Activated naive CD4-positive, alpha-beta T cell treated with anti-CD3 and anti-CD28 coated beads, Interleukin-2, amount 10 ng/mL, durations not matched to agents 7 days and 5 days (primary cell): ENCODE measurements at regions not wholly inside any gene's neighbourhood (a gene's known extent, or its start where the extent isn't known, plus 50 kb on each side); places are given as distances from the start of the nearest gene placed in this dataset.

Experiments
- CTCF ChIA-PET: fragments of 350-600 bp; sonication (Branson Sonifier 250); formaldehyde crosslinking; loops from one replicate; lab custom pipeline; 2021; ENCODE audit warnings: antibody characterized with exemption; lab: Charles Lee
- DNase-seq: peaks from one replicate; pipeline ENCODE4 v3.0.0-alpha.2; 2020
- H3K27ac Mint-ChIP-seq: one replicate; pipeline ENCODE4 v1.8.0; 2021; ENCODE audit warnings: mild to moderate bottlenecking, moderate library complexity, mixed read lengths
- H3K27me3 Mint-ChIP-seq: one replicate; pipeline ENCODE4 v1.8.0; 2021; ENCODE audit warnings: mild to moderate bottlenecking, mixed read lengths
- H3K36me3 Mint-ChIP-seq: one replicate; pipeline ENCODE4 v1.8.0; 2021; ENCODE audit warnings: mixed read lengths
- H3K4me1 Mint-ChIP-seq: one replicate; pipeline ENCODE4 v1.8.0; 2021; ENCODE audit warnings: mixed read lengths
- H3K4me3 Mint-ChIP-seq: one replicate; pipeline ENCODE4 v1.8.0; 2021; ENCODE audit warnings: mild to moderate bottlenecking, moderate library complexity, mixed read lengths
- H3K9me3 Mint-ChIP-seq: one replicate; pipeline ENCODE4 v1.8.0; 2021; ENCODE audit warnings: mixed read lengths

DNA sequence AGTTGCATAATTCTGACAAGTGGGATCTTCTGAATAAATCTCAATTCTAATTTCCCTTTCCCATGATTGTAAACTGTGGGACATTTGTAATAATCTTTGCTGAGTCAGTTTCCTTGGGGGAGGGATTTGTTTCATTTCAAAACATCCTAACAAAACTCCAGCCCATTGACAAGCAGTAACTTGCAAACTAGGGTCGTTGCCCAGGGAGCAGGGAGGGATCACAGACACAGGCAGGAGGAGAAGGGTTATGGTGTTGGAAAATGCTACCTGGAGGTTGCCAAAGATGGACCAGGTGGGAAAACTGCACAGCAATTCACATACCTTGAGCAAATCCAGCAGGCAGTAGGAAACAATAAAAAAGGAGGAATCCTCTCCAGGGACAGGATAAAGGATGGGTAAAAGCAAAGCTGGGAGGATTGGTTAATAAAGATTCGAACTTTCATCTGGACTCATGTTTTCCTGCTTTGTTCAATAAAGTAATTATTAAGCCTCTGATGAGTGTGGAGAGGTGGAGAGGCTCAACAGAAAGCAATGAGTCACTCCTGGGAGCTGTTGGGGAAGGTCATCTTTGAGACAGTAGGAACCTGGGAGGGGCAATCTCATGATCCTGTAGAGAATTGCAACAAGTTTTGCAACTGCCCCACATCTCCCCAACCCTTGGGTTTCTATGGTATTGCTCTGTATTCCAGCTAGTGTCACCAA is 87.3 kb upstream of the AKIRIN2 start:
- Mint-ChIP-seq H3K27ac (no peak overlapping the region), H3K27me3 (peaks cover 10% of the 10 kb centered on the region), H3K36me3 (no peaks in the 10 kb centered on the region), H3K9me3 (no peaks in the 10 kb centered on the region), H3K4me3 (no peak overlapping the region), H3K4me1 (no peaks in the 10 kb centered on the region)
- no peak for DNase-seq
- CTCF ChIA-PET = no interaction called here

DNA sequence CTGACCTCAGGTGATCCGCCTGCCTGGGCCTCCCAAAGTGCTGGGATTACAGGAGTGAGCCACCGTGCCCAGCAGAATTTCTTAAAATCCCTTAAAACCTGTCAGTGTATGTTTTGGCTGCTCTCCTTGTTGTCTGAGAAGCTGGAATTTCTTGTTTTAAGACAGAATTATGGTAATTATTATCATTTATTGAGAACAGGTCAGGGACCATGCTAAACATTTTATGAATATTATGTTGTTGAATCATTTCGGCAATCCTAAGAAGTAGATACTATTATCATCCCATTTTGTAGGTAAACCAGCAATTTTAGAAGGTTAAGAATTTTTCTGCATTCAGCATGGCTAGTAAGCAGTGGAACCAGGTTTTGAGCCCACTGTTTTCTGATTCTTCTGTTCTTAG is 86.1 kb upstream of the AKIRIN2 start:
- no peak for DNase-seq
- H3K36me3 Mint-ChIP-seq = no peaks in the 10 kb centered on the region
- H3K4me1 Mint-ChIP-seq = no peaks in the 10 kb centered on the region
- no peak overlapping the region for H3K4me3 Mint-ChIP-seq
- H3K9me3 Mint-ChIP-seq = no peaks in the 10 kb centered on the region
- H3K27me3 Mint-ChIP-seq = peaks cover 14% of the 10 kb centered on the region
- CTCF ChIA-PET = no interaction called here
- H3K27ac Mint-ChIP-seq = no peak overlapping the region

DNA sequence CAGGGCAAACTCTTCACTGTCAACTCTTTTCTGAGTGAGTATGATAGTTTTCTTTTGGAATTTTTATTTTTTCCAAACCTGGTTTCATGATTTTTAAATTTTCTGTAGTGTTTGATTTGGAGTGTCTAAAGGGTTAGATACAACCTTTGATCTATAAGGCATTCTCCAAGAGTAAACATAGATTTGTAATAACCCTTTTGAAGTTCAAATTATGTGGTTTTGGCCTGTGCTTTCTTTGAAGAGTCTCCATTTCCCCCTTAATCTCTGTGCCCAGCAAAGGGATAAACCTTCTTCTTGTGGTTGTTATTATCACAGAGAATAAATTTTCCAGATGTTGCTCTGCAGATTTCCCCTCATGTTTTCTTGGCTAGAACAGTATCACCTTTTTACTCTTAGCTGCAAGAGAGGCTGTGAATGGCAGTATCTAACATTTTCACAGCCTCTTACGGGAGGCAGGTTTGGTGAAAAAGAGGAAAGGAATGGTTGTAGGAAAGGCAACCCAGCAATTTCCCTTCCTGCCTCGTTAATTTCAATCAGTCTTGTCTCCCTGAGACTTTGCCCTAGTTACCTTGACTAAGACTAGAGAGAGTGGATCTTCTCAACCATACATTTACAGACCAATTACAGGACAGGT is 83.3 kb upstream of the AKIRIN2 start:
- DNase-seq = no peak
- peaks cover 21% of the 10 kb centered on the region for H3K27me3 Mint-ChIP-seq
- no peaks in the 10 kb centered on the region for H3K9me3 Mint-ChIP-seq
- H3K4me3 Mint-ChIP-seq = no peak overlapping the region
- no peaks in the 10 kb centered on the region for H3K4me1 Mint-ChIP-seq
- CTCF ChIA-PET = no interaction called here
- no peaks in the 10 kb centered on the region for H3K36me3 Mint-ChIP-seq
- no peak overlapping the region for H3K27ac Mint-ChIP-seq

DNA sequence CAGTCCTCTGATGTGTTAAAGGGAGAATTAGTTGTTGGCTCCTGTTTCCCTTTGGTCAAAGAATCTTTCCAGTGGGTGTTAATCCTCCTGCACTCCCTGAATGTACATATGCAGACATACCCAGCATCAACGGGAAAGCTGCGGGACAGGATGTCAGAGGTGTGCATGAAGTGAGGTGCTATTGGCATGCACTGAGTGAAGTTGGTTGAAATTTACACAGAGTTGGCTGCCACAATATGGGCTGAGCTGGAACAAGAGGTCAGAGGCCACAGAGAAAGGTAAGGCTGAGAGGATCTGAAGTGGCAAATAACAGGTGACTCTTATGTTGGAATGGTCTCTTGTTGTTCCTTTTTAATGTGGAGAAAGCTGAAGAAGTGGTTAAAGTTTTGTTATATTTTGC is 82.7 kb upstream of the AKIRIN2 start:
- CTCF ChIA-PET = no interaction called here
- Mint-ChIP-seq H3K9me3 (no peaks in the 10 kb centered on the region), H3K4me1 (no peaks in the 10 kb centered on the region), H3K27ac (no peak overlapping the region), H3K36me3 (no peaks in the 10 kb centered on the region), H3K27me3 (peaks cover 21% of the 10 kb centered on the region), H3K4me3 (no peak overlapping the region)
- DNase-seq = no peak

DNA sequence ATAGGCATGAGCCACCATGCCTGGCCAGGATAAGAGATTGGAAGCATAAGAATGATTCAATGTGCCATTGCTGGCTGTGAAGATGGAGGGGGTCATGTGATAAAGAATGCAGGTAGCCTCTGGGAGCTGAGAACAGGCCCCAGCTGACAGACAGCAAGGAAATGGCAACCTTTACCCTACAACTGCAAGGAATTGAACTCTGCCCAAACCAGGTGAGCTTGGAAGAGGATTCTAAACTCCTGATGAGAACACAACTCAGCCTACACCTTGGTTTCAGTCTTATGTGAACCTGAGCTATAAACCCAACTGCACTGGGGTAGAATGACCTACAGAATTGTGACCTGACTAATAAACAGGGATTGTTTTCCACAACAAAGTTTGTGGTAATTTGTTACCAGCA is 82.0 kb upstream of the AKIRIN2 start:
- Mint-ChIP-seq H3K9me3 (no peaks in the 10 kb centered on the region), H3K27ac (no peak overlapping the region), H3K4me1 (no peaks in the 10 kb centered on the region), H3K27me3 (peaks cover 21% of the 10 kb centered on the region), H3K4me3 (no peak overlapping the region), H3K36me3 (no peaks in the 10 kb centered on the region)
- CTCF ChIA-PET = no interaction called here
- DNase-seq = no peak

DNA sequence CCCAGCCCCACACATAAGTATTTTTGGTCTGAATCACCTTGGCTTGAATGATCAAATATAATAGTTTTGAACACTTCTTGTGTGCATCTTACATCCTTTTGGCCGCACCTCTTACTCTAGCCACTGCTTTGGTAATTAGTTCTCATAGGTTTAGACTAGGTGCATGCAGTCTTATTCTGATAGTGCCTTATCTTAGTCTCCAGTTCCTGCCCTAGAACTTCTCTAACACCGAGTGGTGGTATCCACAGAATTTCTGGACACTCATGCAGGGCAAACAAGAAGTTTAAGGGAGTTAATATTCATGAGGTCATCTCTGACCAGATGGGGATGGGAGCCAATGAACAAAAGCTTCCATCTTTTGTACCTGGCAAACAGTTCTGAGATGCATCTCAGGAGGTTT is 77.5 kb upstream of the AKIRIN2 start:
- CTCF ChIA-PET = no interaction called here
- peaks cover 11% of the 10 kb centered on the region for H3K27me3 Mint-ChIP-seq

DNA sequence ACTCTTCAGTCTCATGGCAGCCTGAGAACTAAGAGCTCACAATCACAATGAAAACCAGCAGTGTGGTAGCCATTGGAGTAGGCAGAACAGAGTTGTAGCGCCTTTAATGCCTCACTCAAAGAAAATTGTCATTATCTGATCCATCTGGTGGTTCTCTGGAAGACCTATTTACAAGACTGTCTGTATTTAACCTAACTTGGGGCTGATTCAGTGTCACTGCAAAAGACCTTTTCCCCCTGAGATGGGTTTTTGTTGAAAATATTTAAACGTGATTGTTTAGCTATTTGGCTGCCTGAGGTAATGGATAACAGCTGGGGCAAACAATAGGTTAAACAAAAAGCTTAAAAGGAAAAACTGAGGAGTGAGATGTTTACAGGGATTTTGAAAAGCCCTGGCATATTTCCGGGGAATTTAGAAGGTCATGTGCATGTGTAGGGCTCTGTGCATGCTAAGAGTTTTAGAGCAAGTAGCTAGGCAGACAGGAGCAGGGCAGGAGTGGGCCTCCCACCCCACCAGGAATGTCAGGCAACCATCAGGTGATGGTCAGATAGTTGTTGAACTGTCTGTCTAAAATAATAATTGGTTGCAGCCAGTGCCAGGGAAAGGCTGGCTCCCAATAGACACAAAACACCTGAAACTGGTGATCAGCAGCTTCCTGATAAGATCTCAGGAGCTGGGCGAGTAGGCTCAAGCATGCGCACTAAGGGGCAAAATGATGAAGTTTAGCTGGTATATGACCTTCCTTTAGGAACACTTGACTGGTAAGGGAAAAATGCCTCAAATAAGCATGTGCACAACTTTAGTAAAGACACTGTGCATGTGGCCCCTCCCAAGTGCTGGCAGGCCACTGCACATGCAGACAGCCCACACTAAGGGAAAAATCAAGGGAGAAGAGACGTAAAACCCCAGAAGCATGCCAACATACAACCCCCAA is 70.8 kb upstream of the AKIRIN2 start:
- H3K27ac Mint-ChIP-seq = no peak overlapping the region
- no peaks in the 10 kb centered on the region for H3K36me3 Mint-ChIP-seq
- H3K4me1 Mint-ChIP-seq = no peaks in the 10 kb centered on the region
- no peak for DNase-seq
- no peak overlapping the region for H3K4me3 Mint-ChIP-seq
- no peaks in the 10 kb centered on the region for H3K9me3 Mint-ChIP-seq
- peaks cover 3% of the 10 kb centered on the region for H3K27me3 Mint-ChIP-seq
- CTCF ChIA-PET = no interaction called here

More for the DNA sequence above, 77.5 kb upstream of the AKIRIN2 start:
- Mint-ChIP-seq H3K36me3 (no peaks in the 10 kb centered on the region), H3K4me3 (no peak overlapping the region), H3K9me3 (no peaks in the 10 kb centered on the region), H3K27ac (no peak overlapping the region), H3K4me1 (no peaks in the 10 kb centered on the region)
- no peak for DNase-seq

DNA sequence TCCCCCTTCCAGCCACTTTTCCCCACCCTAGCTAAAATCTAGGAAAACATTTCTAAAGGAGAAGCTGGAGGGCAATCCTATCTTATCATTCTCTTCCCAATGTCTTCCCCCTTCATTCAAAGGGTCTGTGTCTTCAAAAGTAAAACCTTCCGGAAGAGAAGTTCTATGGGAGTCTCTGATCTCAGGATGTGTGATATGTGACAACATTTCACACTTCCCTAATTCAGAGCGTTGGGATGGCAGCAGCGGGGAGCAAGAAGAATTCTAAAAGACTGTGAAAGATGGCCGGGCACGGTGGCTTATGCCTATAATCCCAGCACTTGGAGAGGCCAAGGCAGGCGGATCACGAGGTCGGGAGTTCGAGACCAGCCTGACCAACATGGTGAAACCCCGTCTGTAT is 65.4 kb upstream of the AKIRIN2 start:
- Mint-ChIP-seq H3K9me3 (no peaks in the 10 kb centered on the region), H3K27ac (no peak overlapping the region)
- CTCF ChIA-PET = interaction anchor here (1.3 kb wide), 1 partner anchor 11 kb away, joined by 5 read pairs; no protein-coding TSS in a partner anchor

DNA sequence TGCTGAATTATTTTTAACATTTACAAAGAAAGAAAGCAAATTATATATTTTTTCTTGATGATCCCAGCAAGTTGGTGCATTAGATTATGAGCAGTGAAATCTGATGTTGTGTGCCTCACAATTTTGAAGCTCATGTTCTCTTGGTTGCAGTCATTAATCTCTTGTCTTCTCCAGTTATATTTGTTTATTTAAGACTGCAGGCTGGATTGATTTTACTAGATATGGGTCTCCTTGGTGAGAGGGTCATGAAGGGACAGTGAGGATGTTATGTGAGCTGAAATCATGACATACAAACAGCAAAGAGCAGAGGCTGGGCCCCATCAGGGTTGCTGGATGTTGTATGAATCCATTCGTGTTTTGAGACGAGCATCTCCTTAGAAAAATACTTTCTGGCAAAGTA is 64.2 kb upstream of the AKIRIN2 start:
- DNase-seq = no peak
- Mint-ChIP-seq H3K27ac (no peak overlapping the region), H3K4me1 (no peaks in the 10 kb centered on the region), H3K27me3 (peaks cover 3% of the 10 kb centered on the region), H3K4me3 (no peak overlapping the region), H3K36me3 (no peaks in the 10 kb centered on the region), H3K9me3 (no peaks in the 10 kb centered on the region)
- CTCF ChIA-PET = no interaction called here

More for the DNA sequence above, 65.4 kb upstream of the AKIRIN2 start:
- Mint-ChIP-seq H3K27me3 (peaks cover 3% of the 10 kb centered on the region), H3K4me3 (no peak overlapping the region), H3K4me1 (no peaks in the 10 kb centered on the region), H3K36me3 (no peaks in the 10 kb centered on the region)
- DNase-seq = no peak

DNA sequence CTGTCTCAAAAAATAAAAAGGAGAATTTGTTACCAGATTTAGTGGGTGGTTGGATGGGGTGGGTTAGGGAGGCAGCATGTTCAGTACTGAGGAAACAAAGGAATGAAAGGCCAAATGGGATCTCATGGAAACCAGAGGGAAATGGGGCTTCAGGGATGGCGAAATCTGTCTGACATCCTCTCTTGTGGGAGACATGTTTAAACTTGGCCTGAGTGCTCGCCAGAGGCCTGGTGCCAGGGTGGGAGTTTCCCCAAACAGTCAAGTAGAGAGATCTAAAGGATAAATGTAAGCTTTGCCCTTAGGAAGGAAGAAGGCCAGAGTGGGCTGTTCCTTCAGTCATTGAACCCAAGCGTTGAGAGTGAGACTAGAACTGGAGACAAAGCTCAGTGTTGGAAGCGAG is 61.9 kb upstream of the AKIRIN2 start:
- Mint-ChIP-seq H3K36me3 (no peaks in the 10 kb centered on the region), H3K9me3 (no peaks in the 10 kb centered on the region), H3K4me1 (no peaks in the 10 kb centered on the region), H3K27me3 (no peaks in the 10 kb centered on the region), H3K27ac (peak overlapping the region; percentile 62), H3K4me3 (no peak overlapping the region)
- CTCF ChIA-PET = no interaction called here
- no peak for DNase-seq

DNA sequence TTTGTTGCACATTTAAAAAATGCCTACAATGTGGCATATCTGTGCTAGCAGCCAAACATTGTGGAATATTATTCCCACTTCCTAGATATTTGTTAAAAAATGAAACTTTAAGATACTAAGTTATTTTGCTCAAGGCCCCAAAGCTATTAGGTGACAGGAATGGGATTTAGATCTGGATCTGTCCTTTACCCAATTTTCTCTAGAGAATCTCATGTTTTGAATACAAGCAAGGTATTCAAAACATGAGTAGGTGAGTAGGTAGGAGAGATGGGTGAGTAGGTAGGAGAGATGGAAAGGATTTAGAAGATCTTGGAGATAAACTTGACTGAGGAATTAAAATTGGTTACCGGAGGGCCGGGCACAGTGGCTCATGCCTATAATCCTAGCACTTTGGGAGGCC is 61.2 kb upstream of the AKIRIN2 start:
- H3K4me1 Mint-ChIP-seq = no peaks in the 10 kb centered on the region
- no peak for DNase-seq
- no peaks in the 10 kb centered on the region for H3K9me3 Mint-ChIP-seq
- no peaks in the 10 kb centered on the region for H3K27me3 Mint-ChIP-seq
- CTCF ChIA-PET = no interaction called here
- no peaks in the 10 kb centered on the region for H3K36me3 Mint-ChIP-seq
- no peak overlapping the region for H3K4me3 Mint-ChIP-seq
- H3K27ac Mint-ChIP-seq = no peak overlapping the region

DNA sequence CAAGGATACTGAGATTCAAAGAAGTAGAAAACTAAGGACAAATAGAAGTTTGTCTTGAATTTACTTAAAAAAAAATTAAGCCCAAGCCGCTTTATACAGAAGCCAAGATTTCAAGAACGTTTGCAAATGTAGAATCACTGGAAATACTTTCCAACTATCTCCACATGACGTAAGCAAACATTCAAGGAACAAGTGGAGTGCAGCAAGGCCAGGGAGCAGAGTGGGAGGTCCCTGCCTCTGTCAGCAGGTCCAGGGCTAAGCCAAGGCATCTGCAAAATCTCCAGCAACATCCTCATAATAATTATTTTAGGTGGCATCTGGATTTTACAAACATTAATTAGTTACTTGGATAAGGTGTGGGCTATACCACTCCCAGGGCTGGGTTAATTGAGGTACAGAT is 60.1 kb upstream of the AKIRIN2 start:
- CTCF ChIA-PET = no interaction called here
- no peaks in the 10 kb centered on the region for H3K27me3 Mint-ChIP-seq
- H3K27ac Mint-ChIP-seq = no peak overlapping the region
- no peaks in the 10 kb centered on the region for H3K36me3 Mint-ChIP-seq
- no peak for DNase-seq
- H3K4me3 Mint-ChIP-seq = no peak overlapping the region
- no peaks in the 10 kb centered on the region for H3K9me3 Mint-ChIP-seq
- H3K4me1 Mint-ChIP-seq = peaks cover 3% of the 10 kb centered on the region

DNA sequence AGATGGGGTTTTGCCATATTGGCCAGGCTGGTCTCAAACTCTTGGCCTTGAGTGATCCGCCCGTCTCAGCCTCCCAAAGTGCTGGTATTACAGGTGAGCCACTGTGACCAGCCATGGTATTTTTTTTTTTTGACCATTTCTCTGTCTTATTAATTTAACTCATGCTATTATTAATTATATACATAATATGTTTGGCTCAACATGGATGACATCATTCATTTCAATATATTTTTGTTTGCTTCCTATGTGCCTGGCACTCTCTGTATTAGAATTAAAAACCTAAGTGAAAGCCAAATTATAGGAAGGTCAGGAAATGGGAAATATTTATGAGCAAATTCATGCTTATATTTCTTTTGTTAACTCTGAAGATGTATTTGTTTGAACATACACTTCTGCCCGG is 55.8 kb upstream of the AKIRIN2 start:
- H3K4me3 Mint-ChIP-seq = no peak overlapping the region

DNA sequence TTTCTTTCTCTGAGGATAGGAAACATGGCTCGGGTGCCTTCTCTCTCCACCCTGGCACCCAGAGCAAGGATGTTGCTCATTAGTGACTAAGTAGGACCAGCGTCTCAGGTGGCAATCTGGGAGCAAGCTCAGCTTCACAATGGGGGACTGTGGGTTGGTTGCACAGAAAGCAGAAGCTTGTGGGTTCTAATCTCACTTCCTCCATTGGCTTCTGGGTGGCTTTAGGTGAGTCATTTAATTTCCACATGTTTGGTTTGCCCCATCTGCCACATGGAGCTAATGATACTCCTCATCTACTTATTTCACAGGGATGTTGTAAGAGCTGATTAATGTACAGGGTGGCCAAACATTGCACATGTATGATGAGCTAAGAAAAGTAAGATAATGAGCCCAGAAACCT is 54.8 kb upstream of the AKIRIN2 start:
- Mint-ChIP-seq H3K27me3 (peaks cover 10% of the 10 kb centered on the region), H3K27ac (no peak overlapping the region), H3K9me3 (no peaks in the 10 kb centered on the region), H3K4me1 (peaks cover 8% of the 10 kb centered on the region), H3K36me3 (no peaks in the 10 kb centered on the region), H3K4me3 (no peak overlapping the region)
- CTCF ChIA-PET = interaction anchor here (0.6 to 1.4 kb wide), 4 partner anchors 11 to 195 kb away, joined by 3 to 5 read pairs (median 3); no protein-coding TSS in a partner anchor
- DNase-seq = no peak

More for the DNA sequence above, 55.8 kb upstream of the AKIRIN2 start:
- CTCF ChIA-PET = no interaction called here
- Mint-ChIP-seq H3K9me3 (no peaks in the 10 kb centered on the region), H3K36me3 (no peaks in the 10 kb centered on the region), H3K27ac (no peak overlapping the region), H3K4me1 (peaks cover 8% of the 10 kb centered on the region), H3K27me3 (peaks cover 10% of the 10 kb centered on the region)
- DNase-seq = no peak
